SK-N-SH (cell line): ENCODE measurements at regions not wholly inside any gene's neighbourhood (a gene's known extent, or its start where the extent isn't known, plus 50 kb on each side); places are given as distances from the start of the nearest gene placed in this dataset.

Source experiments
- CTCF ChIA-PET: fragments of 300-600, 350-600 bp; formaldehyde crosslinking; extraction: SDS; loops from one replicate; lab custom pipeline; 2021; lab: Yijun Ruan, JAX
- POLR2A ChIA-PET: fragments of 350-600 bp; sonication (Branson Sonifier 250); formaldehyde crosslinking; extraction: SDS; loops from one replicate; lab custom pipeline; 2020; ENCODE audit warnings: antibody characterized with exemption, inconsistent platforms; lab: Yijun Ruan, JAX
- DNase-seq: peaks from one replicate; pipeline ENCODE4 v3.0.0; 2012
- H2AFZ ChIP-seq: fragments of 200-600 bp; sonication (generic); 2 replicates; pipeline ENCODE4 v1.8.1; 2016; ENCODE audit warnings: antibody characterized with exemption, mild to moderate bottlenecking, low read depth
- H3F3A ChIP-seq: fragments of 200-600 bp; sonication (generic); replicated peaks from 2 replicates; pipeline ENCODE3; 2016; ENCODE audit warnings: antibody characterized with exemption, mild to moderate bottlenecking; ENCODE audit not compliant: insufficient read depth
- H3K27ac ChIP-seq, 2 experiments: fragments of 200-500 bp in 1 of 2; fragments of 200-600 bp in 1 of 2; sonication (Bioruptor generic) in 1 of 2; sonication (generic), shearing (Covaris generic) in 1 of 2; 2 replicates each; pipeline versions ENCODE4 v1.5.1 to v1.6.1; 2014 to 2016; ENCODE audit warnings: low read depth in 2 of 2, inconsistent platforms in 1 of 2, low read length in 1 of 2, mild to moderate bottlenecking in 1 of 2, mixed read lengths in 1 of 2
- H3K27me3 ChIP-seq: fragments of 200-600 bp; sonication (generic), shearing (Covaris generic); 2 replicates; pipeline ENCODE4 v1.6.1; 2016; ENCODE audit warnings: mixed run types; ENCODE audit not compliant: insufficient read depth
- H3K36me3 ChIP-seq, 2 experiments: fragments of 200-500 bp in 1 of 2; fragments of 200-600 bp in 1 of 2; sonication (Bioruptor generic) in 1 of 2; sonication (generic) in 1 of 2; replicated peaks in 1 of 2; 2 replicates each; pipeline versions ENCODE3 to v1.5.1; 2014 to 2016; ENCODE audit warnings: low read length in 1 of 2, mild to moderate bottlenecking in 1 of 2; ENCODE audit not compliant: insufficient read depth in 2 of 2, control insufficient read depth in 1 of 2
- H3K4me1 ChIP-seq, 2 experiments: fragments of 200-500 bp in 1 of 2; fragments of 200-600 bp in 1 of 2; sonication (Bioruptor generic) in 1 of 2; sonication (generic), shearing (Covaris generic) in 1 of 2; 2 replicates each; pipeline versions ENCODE4 v1.5.1 to v1.6.1; 2014 to 2016; ENCODE audit warnings: low read depth in 1 of 2, low read length in 1 of 2, mixed run types in 1 of 2; ENCODE audit not compliant: insufficient read depth in 2 of 2, control insufficient read depth in 1 of 2
- H3K4me2 ChIP-seq: fragments of 200-600 bp; sonication (generic), shearing (Covaris generic); 2 replicates; pipeline ENCODE4 v1.6.1; 2017; ENCODE audit warnings: mixed run types
- H3K4me3 ChIP-seq, 2 experiments: fragments of 200-500 bp in 1 of 2; fragments of 200-600 bp in 1 of 2; sonication (Bioruptor generic) in 1 of 2; sonication (generic), shearing (Covaris generic) in 1 of 2; 2 replicates each; pipeline versions ENCODE4 v1.5.1 to v1.8.1; 2014 to 2016; ENCODE audit warnings: low read depth in 2 of 2, inconsistent platforms in 1 of 2, low read length in 1 of 2, mild to moderate bottlenecking in 1 of 2, mixed read lengths in 1 of 2, moderate library complexity in 1 of 2
- H3K79me2 ChIP-seq: fragments of 200-600 bp; sonication (generic); 2 replicates; pipeline ENCODE4 v1.8.1; 2017; ENCODE audit warnings: mild to moderate bottlenecking; ENCODE audit not compliant: insufficient read depth
- H3K9ac ChIP-seq: fragments of 200-600 bp; sonication (generic); 2 replicates; pipeline ENCODE4 v1.6.1; 2017; ENCODE audit warnings: mixed run types
- H3K9me2 ChIP-seq: fragments of 200-600 bp; sonication (generic); 2 replicates; pipeline ENCODE4 v1.6.1; 2017; ENCODE audit warnings: mixed run types
- H3K9me3 ChIP-seq: fragments of 200-600 bp; sonication (generic); 2 replicates; pipeline ENCODE4 v1.6.1; 2017; ENCODE audit warnings: mixed run types, mild to moderate bottlenecking, moderate library complexity
- H4K20me1 ChIP-seq: fragments of 200-600 bp; sonication (generic); 2 replicates; pipeline ENCODE4 v1.6.1; 2017; ENCODE audit warnings: mild to moderate bottlenecking, mixed run types; ENCODE audit not compliant: insufficient read depth
- CTCF ChIP-seq: fragments of 200-600 bp; sonication (generic); IDR thresholded peaks from 2 replicates; pipeline ENCODE4 v1.6.1; 2017; ENCODE audit warnings: antibody characterized with exemption, mild to moderate bottlenecking, moderate library complexity
- FOSL2 ChIP-seq: IDR thresholded peaks from 2 replicates; pipeline ENCODE4 v1.4.0; 2012; ENCODE audit warnings: low read depth, mild to moderate bottlenecking, moderate library complexity, borderline replicate concordance
- FOXJ3 ChIP-seq: sonication (generic); formaldehyde crosslinking; IDR thresholded peaks from 2 replicates; pipeline ENCODE4 v1.5.1; 2020; ENCODE audit warnings: mild to moderate bottlenecking, missing genetic modification reagents
- GABPA ChIP-seq: IDR thresholded peaks from 2 replicates; pipeline ENCODE4 v1.4.0; 2012; ENCODE audit warnings: low read depth, mild to moderate bottlenecking
- MXI1 ChIP-seq: IDR thresholded peaks from 2 replicates; pipeline ENCODE4 v1.6.1; 2012; ENCODE audit warnings: mild to moderate bottlenecking, low read depth, low read length, improper control_type of control experiment
- RFX5 ChIP-seq: IDR thresholded peaks from 2 replicates; pipeline ENCODE4 v1.6.1; 2012; ENCODE audit warnings: mild to moderate bottlenecking, improper control_type of control experiment, low read length
- RXRA ChIP-seq: IDR thresholded peaks from 2 replicates; pipeline ENCODE4 v1.4.0; 2012; ENCODE audit warnings: low read depth, mild to moderate bottlenecking, borderline replicate concordance
- SIN3A ChIP-seq: IDR thresholded peaks from 2 replicates; pipeline ENCODE4 v1.6.1; 2012; ENCODE audit warnings: low read depth, mild to moderate bottlenecking, low read length, moderate library complexity, borderline replicate concordance
- SMC3 ChIP-seq: IDR thresholded peaks from 2 replicates; pipeline ENCODE4 v1.6.1; 2012; ENCODE audit warnings: low read depth, low read length, improper control_type of control experiment
- TCF12 ChIP-seq: IDR thresholded peaks from 2 replicates; pipeline ENCODE4 v1.4.0; 2012
- TEAD4 ChIP-seq: IDR thresholded peaks from 2 replicates; pipeline ENCODE4 v1.4.0; 2012; ENCODE audit warnings: mild to moderate bottlenecking, borderline replicate concordance; ENCODE audit not compliant: insufficient read depth
- USF2 ChIP-seq: fragments of 150-350 bp; IDR thresholded peaks from 2 replicates; pipeline ENCODE4 v1.6.1; 2017; ENCODE audit warnings: antibody characterized with exemption, low read length, low read depth, borderline replicate concordance
- WGBS: methylation state at CpG from one replicate; pipeline ENCODE4 v1.1.6; 2017; ENCODE audit warnings: low lambda C conversion rate; 5-methylcytosine and 5-hydroxymethylcytosine counted together

- ChIA-PET CTCF (no interaction called here), POLR2A (no interaction called here)
- Histone ChIP-seq H3K9me2 (no peaks in the 10 kb centered on the region), H2AFZ (no peak overlapping the region), H3K79me2 (no peaks in the 10 kb centered on the region), H3K27ac (no peak overlapping the region), H3F3A (no peaks in the 10 kb centered on the region), H3K4me2 (no peak overlapping the region), H3K36me3 (no peaks in the 10 kb centered on the region), H3K9me3 (no peaks in the 10 kb centered on the region), H3K4me3 (no peak overlapping the region), H4K20me1 (no peaks in the 10 kb centered on the region), H3K9ac (no peak overlapping the region), H3K27me3 (no peaks in the 10 kb centered on the region), H3K4me1 (no peaks in the 10 kb centered on the region)
- TF ChIP-seq FOXJ3 (no peak), MXI1 (no peak), RFX5 (no peak), RXRA (no peak), FOSL2 (no peak), CTCF (no peak), GABPA (no peak), SIN3A (no peak), SMC3 (no peak), TCF12 (no peak), USF2 (no peak)
- DNase-seq = no peak
These were observed 462.6 kb downstream of the EPHA4 start for GRCh38 chr2:221109552-221109951.

GRCh38 chr2:221111739-221112138 lies 460.4 kb downstream of the EPHA4 start:
- H3K4me2 ChIP-seq = no peak overlapping the region
- no peaks in the 10 kb centered on the region for H3K79me2 ChIP-seq
- no peak overlapping the region for H3K27ac ChIP-seq
- H3K27me3 ChIP-seq = no peaks in the 10 kb centered on the region
- DNase-seq = no peak
- no peak overlapping the region for H3K9ac ChIP-seq
- no peaks in the 10 kb centered on the region for H3K4me1 ChIP-seq
- H3K9me2 ChIP-seq = no peaks in the 10 kb centered on the region
- WGBS = 33% methylated on average over 4 of the region's 4 CpGs
- ChIA-PET CTCF (no interaction called here), POLR2A (no interaction called here)
- no peaks in the 10 kb centered on the region for H3K9me3 ChIP-seq
- H3F3A ChIP-seq = no peaks in the 10 kb centered on the region
- no peaks in the 10 kb centered on the region for H3K36me3 ChIP-seq
- H2AFZ ChIP-seq = no peak overlapping the region
- H3K4me3 ChIP-seq = no peak overlapping the region
- H4K20me1 ChIP-seq = no peaks in the 10 kb centered on the region
- no peak for TF ChIP-seq TEAD4
- TF ChIP-seq, all 33 proteins: peak for 0
